Peyer's patch (tissue), 4 donors: ENCODE measurements at regions not wholly inside any gene's neighbourhood (a gene's known extent, or its start where the extent isn't known, plus 50 kb on each side); places are given as distances from the start of the nearest gene placed in this dataset.

ENCODE experiments used
- CTCF ChIP-seq, 6 experiments: fragments of 450-650 bp in 4 of 6; fragments of 200-600 bp in 2 of 6; sonication (generic) in 1 of 6; IDR thresholded peaks; one replicate each; pipeline ENCODE4 v1.5.1; 2017 to 2019; ENCODE audit warnings: antibody characterized with exemption in 6 of 6, mild to moderate bottlenecking in 3 of 6, moderate library complexity in 1 of 6
- POLR2A ChIP-seq, 2 donors: fragments of 450-650 bp; IDR thresholded peaks; one replicate each; pipeline ENCODE4 v1.5.1; 2017; ENCODE audit warnings: antibody characterized with exemption in 2 of 2, mild to moderate bottlenecking in 2 of 2, moderate library complexity in 2 of 2

DNA sequence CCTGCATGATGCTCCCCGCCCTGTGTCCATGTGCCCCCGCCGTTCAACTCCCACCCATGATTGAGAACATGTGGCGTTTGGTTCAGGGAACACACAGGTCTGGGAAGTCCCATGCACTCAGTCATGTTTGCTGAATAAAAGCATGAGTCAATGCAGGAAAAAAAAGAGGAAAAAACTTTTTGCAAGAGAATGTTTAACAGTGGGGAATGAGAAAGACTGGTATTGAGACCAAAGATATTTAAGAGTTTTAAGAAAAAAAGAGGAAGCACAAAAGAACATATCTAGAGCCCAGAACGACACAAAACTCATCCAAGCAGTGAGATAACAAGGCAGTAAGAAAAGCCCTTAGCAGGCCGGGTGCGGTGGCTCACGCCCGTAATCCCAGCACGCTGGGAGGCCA lies 279.2 kb upstream of the THSD7B start:
- TF ChIP-seq CTCF (IDR thresholded peaks at IDR 0.05) (no peak), POLR2A (IDR thresholded peaks at IDR 0.05) (no peak)
